Hepatocyte (in vitro differentiated cells): ENCODE measurements at regions not wholly inside any gene's neighbourhood (a gene's known extent, or its start where the extent isn't known, plus 50 kb on each side); places are given as distances from the start of the nearest gene placed in this dataset.

Source experiments
- CTCF ChIP-seq: fragments of 200-600 bp; sonication (generic); IDR thresholded peaks from 2 replicates; pipeline ENCODE4 v1.5.1; 2016; ENCODE audit warnings: antibody characterized with exemption, mild to moderate bottlenecking; ENCODE audit not compliant: poor library complexity
- EZH2 ChIP-seq: fragments of 200-600 bp; sonication (generic); IDR thresholded peaks from 2 replicates; pipeline ENCODE4 v1.6.1; 2016; ENCODE audit warnings: antibody characterized with exemption, mild to moderate bottlenecking, borderline replicate concordance
- EZH2phosphoT487 ChIP-seq: fragments of 200-600 bp; sonication (generic); IDR thresholded peaks from one replicate; pipeline ENCODE4 v1.6.1; 2018; ENCODE audit warnings: antibody characterized with exemption, mild to moderate bottlenecking, low read depth, moderate library complexity; ENCODE audit not compliant: unreplicated experiment, severe bottlenecking

- TF ChIP-seq CTCF, result no peak
- TF ChIP-seq EZH2, result no peak
- no peak for TF ChIP-seq EZH2phosphoT487
Observed at GRCh38 chr14:28982228-28982627, 215.6 kb downstream of the FOXG1 start.
